ENCODE measurements at regions not wholly inside any gene's neighbourhood (a gene's known extent, or its start where the extent isn't known, plus 50 kb on each side); places are given as distances from the start of the nearest gene placed in this dataset.
"Not testable (repeated sequence)": the region's sequence is repeated elsewhere in the genome, so short reads cannot be mapped to it uniquely, and the experiment has no call there.

DNA sequence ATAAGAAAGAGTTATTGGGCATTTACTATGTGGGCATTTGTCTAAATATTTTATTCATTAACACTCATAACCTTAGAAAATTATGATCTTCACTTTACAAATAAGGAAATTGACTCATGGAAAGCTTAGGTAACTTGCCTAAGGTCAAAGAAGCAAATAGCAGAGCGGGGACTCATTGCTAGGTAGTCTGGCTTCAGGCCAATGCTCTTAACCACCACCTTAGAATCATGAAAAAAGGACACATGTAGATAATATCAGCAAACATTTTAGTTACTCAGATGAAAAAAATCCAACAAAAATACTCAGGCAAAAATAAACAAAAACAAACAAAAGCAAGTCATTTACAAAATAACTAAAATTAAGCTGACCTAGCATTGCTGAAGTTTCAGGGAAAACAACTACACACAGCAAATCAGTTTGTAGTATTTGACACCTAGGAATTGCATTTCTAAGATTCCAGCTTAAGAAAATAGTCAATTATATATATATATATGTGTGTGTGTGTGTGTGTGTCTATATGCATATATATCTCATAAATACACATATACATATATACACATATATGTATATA lies 166.0 kb downstream of the HMHB1 start:
- H3K4me3 ChIP-seq = no peak overlapping the region
- no peaks in the 10 kb centered on the region for H3K4me1 ChIP-seq
- H3K36me3 ChIP-seq = no peaks in the 10 kb centered on the region
- no peaks in the 10 kb centered on the region for H3K27me3 ChIP-seq
- no peaks in the 10 kb centered on the region for H3K9me3 ChIP-seq
- DNase-seq (ENCODE audit: low spot score in 2 of 2) = no peak
- no peak overlapping the region for H3K27ac ChIP-seq
- TF ChIP-seq, protein P1, sequence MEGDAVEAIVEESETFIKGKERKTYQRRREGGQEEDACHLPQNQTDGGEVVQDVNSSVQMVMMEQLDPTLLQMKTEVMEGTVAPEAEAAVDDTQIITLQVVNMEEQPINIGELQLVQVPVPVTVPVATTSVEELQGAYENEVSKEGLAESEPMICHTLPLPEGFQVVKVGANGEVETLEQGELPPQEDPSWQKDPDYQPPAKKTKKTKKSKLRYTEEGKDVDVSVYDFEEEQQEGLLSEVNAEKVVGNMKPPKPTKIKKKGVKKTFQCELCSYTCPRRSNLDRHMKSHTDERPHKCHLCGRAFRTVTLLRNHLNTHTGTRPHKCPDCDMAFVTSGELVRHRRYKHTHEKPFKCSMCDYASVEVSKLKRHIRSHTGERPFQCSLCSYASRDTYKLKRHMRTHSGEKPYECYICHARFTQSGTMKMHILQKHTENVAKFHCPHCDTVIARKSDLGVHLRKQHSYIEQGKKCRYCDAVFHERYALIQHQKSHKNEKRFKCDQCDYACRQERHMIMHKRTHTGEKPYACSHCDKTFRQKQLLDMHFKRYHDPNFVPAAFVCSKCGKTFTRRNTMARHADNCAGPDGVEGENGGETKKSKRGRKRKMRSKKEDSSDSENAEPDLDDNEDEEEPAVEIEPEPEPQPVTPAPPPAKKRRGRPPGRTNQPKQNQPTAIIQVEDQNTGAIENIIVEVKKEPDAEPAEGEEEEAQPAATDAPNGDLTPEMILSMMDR (IDR thresholded peaks at IDR 0.05) = no peak
- no peak for TF ChIP-seq POLR2AphosphoS5 (IDR thresholded peaks at IDR 0.05)
- TF ChIP-seq EP300 (IDR thresholded peaks at IDR 0.05) = no peak
- no peak for TF ChIP-seq POLR2A (IDR thresholded peaks at IDR 0.05)
- WGBS = 0% methylated on average over 1 of the region's 1 CpG

DNA sequence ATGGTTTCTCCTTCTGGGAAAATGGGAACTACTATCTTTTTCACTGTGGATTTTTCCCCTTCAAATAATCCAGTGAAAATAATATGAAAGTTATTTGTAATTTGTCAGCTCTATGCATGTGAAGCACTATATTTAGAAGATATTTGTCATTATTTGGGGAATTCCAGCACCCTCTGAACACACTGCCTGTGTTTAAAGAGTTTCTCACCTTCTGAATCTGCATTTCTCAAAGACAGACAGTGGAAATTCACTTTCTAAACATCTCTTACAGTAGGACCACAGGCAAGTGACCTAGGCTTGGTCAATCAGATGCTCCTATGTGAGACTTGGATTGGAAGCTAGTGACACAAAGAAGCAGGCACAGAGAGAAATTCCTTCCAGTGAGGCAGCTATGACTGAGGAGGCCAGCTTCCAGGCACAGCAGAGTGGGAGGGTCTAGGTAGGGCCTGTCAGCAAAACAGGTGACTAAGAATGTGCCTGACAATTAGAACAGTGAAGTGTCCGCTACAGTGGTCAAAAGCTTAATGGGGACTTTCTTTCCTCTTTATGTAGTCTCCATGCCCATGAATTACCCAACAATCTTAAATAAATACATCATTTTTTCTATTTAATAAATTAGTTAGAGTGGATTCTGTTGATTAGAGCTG lies 167.2 kb downstream of the HMHB1 start:
- no peak overlapping the region for H3K4me3 ChIP-seq
- no peaks in the 10 kb centered on the region for H3K36me3 ChIP-seq
- H3K27ac ChIP-seq = no peak overlapping the region
- H3K27me3 ChIP-seq = no peaks in the 10 kb centered on the region
- no peaks in the 10 kb centered on the region for H3K9me3 ChIP-seq
- H3K4me1 ChIP-seq = no peaks in the 10 kb centered on the region
- WGBS = 89% methylated on average over 1 of the region's 1 CpG
- no peak for DNase-seq (ENCODE audit: low spot score in 2 of 2)
- TF ChIP-seq, protein P1 (IDR thresholded peaks at IDR 0.05) = no peak
- no peak for TF ChIP-seq POLR2AphosphoS5 (IDR thresholded peaks at IDR 0.05)
- no peak for TF ChIP-seq POLR2A (IDR thresholded peaks at IDR 0.05)
- TF ChIP-seq EP300 (IDR thresholded peaks at IDR 0.05) = no peak

DNA sequence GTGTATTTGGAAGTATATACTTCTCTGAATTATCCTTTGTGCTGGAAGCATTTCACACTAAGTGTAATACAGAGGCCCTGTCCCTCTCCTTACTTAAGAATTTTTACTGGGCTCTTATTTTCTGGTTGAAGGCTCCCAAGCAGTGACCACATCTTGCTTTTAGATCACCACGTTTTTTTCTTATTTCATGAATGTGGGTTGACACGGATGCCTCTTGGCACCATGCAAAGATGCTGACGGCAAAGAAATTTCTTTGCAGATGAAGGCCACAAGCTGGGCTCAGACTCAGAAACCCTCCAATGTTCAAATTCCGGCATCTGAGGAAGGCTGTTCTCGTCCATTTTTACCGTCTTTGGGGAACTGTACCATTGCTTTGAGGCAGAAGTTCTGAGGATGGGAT lies 168.5 kb downstream of the HMHB1 start:
- TF ChIP-seq EP300 (IDR thresholded peaks at IDR 0.05) (no peak), POLR2A (IDR thresholded peaks at IDR 0.05) (no peak), POLR2AphosphoS5 (IDR thresholded peaks at IDR 0.05) (no peak)
- TF ChIP-seq, protein P1 (IDR thresholded peaks at IDR 0.05) = no peak
- no peaks in the 10 kb centered on the region for H3K4me1 ChIP-seq
- no peaks in the 10 kb centered on the region for H3K27me3 ChIP-seq
- H3K27ac ChIP-seq = no peak overlapping the region
- H3K36me3 ChIP-seq = no peaks in the 10 kb centered on the region
- no peak for DNase-seq (ENCODE audit: low spot score in 2 of 2)
- H3K9me3 ChIP-seq = no peaks in the 10 kb centered on the region
- H3K4me3 ChIP-seq = no peak overlapping the region
- WGBS = 86% methylated on average over 6 of the region's 6 CpGs

- WGBS = 84% methylated on average over 4 of the region's 4 CpGs
Measured at GRCh38 chr5:143982957-143983356, 171.0 kb downstream of the HMHB1 start.

GRCh38 chr5:143985832-143986515 lies 174.0 kb downstream of the HMHB1 start:
- DNase-seq (ENCODE audit: low spot score in 2 of 2) = no peak
- Histone ChIP-seq H3K27ac (no peak overlapping the region), H3K36me3 (no peaks in the 10 kb centered on the region), H3K4me3 (no peak overlapping the region), H3K27me3 (no peaks in the 10 kb centered on the region), H3K4me1 (peaks cover 6% of the 10 kb centered on the region), H3K9me3 (no peaks in the 10 kb centered on the region)
- 59% methylated on average over 2 of the region's 2 CpGs for WGBS
- TF ChIP-seq POLR2A (IDR thresholded peaks at IDR 0.05) = no peak
- TF ChIP-seq, protein P1 (IDR thresholded peaks at IDR 0.05) = no peak
- no peak for TF ChIP-seq EP300 (IDR thresholded peaks at IDR 0.05)
- no peak for TF ChIP-seq POLR2AphosphoS5 (IDR thresholded peaks at IDR 0.05)

More at GRCh38 chr5:143982957-143983356, 171.0 kb downstream of the HMHB1 start:
- H3K4me1 ChIP-seq; H3K27me3 ChIP-seq; H3K4me3 ChIP-seq; H3K36me3 ChIP-seq; H3K9me3 ChIP-seq; DNase-seq (ENCODE audit: low spot score in 2 of 2); H3K27ac ChIP-seq: not testable (repeated sequence)

Measured in suprapubic skin (tissue), 4 donors.